Loucy (cell line): ENCODE measurements at regions not wholly inside any gene's neighbourhood (a gene's known extent, or its start where the extent isn't known, plus 50 kb on each side); places are given as distances from the start of the nearest gene placed in this dataset.

Experiments used
- H2AFZ ChIP-seq: fragments of 200-600 bp; sonication (generic); 2 replicates; pipeline ENCODE4 v1.6.0; 2016; ENCODE audit warnings: antibody characterized with exemption, mild to moderate bottlenecking, low read length, moderate library complexity
- H3F3A ChIP-seq: fragments of 200-600 bp; 2 replicates; pipeline ENCODE4 v1.6.0; 2016; ENCODE audit warnings: antibody characterized with exemption, low read depth, mild to moderate bottlenecking
- H3K27me3 ChIP-seq: fragments of 200-600 bp; sonication (generic); 2 replicates; pipeline ENCODE4 v1.6.1; 2014; ENCODE audit warnings: low read length, mild to moderate bottlenecking; ENCODE audit not compliant: insufficient read depth, poor library complexity, severe bottlenecking
- H3K36me3 ChIP-seq: fragments of 200-600 bp; sonication (generic); 2 replicates; pipeline ENCODE4 v1.6.1; 2016; ENCODE audit warnings: low read length; ENCODE audit not compliant: insufficient read depth
- H3K4me1 ChIP-seq: fragments of 200-600 bp; sonication (generic); 2 replicates; pipeline ENCODE4 v1.5.1; 2014; ENCODE audit warnings: low read length, mild to moderate bottlenecking; ENCODE audit not compliant: insufficient read depth, poor library complexity, severe bottlenecking
- H3K4me2 ChIP-seq: fragments of 200-600 bp; sonication (generic); 2 replicates; pipeline ENCODE4 v1.6.0; 2014; ENCODE audit warnings: antibody characterized with exemption, low read length, low read depth, mild to moderate bottlenecking; ENCODE audit not compliant: poor library complexity, severe bottlenecking
- H3K4me3 ChIP-seq: fragments of 200-600 bp; sonication (generic); 2 replicates; pipeline ENCODE4 v1.5.1; 2014; ENCODE audit warnings: low read length, mild to moderate bottlenecking, mixed read lengths; ENCODE audit not compliant: poor library complexity, severe bottlenecking
- H3K79me2 ChIP-seq: fragments of 200-600 bp; sonication (generic); 2 replicates; pipeline ENCODE4 v1.6.1; 2014; ENCODE audit warnings: low read length; ENCODE audit not compliant: insufficient read depth
- H3K9ac ChIP-seq: fragments of 200-600 bp; sonication (generic); 2 replicates; pipeline ENCODE4 v1.6.0; 2014; ENCODE audit warnings: mild to moderate bottlenecking, low read depth, low read length, moderate library complexity; ENCODE audit not compliant: poor library complexity, severe bottlenecking
- H3K9me2 ChIP-seq: fragments of 200-600 bp; sonication (generic); replicated peaks from 2 replicates; pipeline ENCODE4 v1.6.1; 2016; ENCODE audit warnings: low read depth, low read length, mixed read lengths
- H3K9me3 ChIP-seq: fragments of 200-600 bp; sonication (generic); 2 replicates; pipeline ENCODE4 v1.6.1; 2014; ENCODE audit warnings: mild to moderate bottlenecking, antibody characterized with exemption, low read length, low read depth; ENCODE audit not compliant: insufficient read depth
- H4K20me1 ChIP-seq: fragments of 200-600 bp; sonication (generic); 2 replicates; pipeline ENCODE4 v1.6.0; 2014; ENCODE audit warnings: antibody characterized with exemption, low read length, mild to moderate bottlenecking; ENCODE audit not compliant: insufficient read depth, poor library complexity, severe bottlenecking
- CTCF ChIP-seq: fragments of 200-600 bp; sonication (generic); conservative IDR thresholded peaks from 2 replicates; pipeline ENCODE4 v1.5.1; 2014; ENCODE audit warnings: mild to moderate bottlenecking, antibody characterized with exemption, low read length
- EZH2phosphoT487 ChIP-seq: fragments of 200-600 bp; IDR thresholded peaks from 2 replicates; pipeline ENCODE4 v1.6.1; 2018; ENCODE audit warnings: antibody characterized with exemption, mild to moderate bottlenecking, moderate library complexity, borderline replicate concordance

- Histone ChIP-seq H3K79me2 (no peaks in the 10 kb centered on the region), H3K27me3 (no peaks in the 10 kb centered on the region), H3K4me1 (no peaks in the 10 kb centered on the region), H4K20me1 (no peaks in the 10 kb centered on the region), H3K9me3 (no peaks in the 10 kb centered on the region), H3F3A (no peaks in the 10 kb centered on the region), H3K4me3 (no peak overlapping the region), H3K36me3 (no peaks in the 10 kb centered on the region), H3K4me2 (no peak overlapping the region), H2AFZ (0 out of 2 replicates have a peak overlapping the region, but pooled peaks have one; percentile 58), H3K9ac (no peak overlapping the region), H3K9me2 (no peaks in the 10 kb centered on the region)
- no peak for TF ChIP-seq EZH2phosphoT487
- TF ChIP-seq CTCF = no peak
Observed at GRCh38 chr12:89927226-89927698, 218.6 kb upstream of the ATP2B1 start.

- no peak overlapping the region for H3K9ac ChIP-seq
- H3K4me1 ChIP-seq = no peaks in the 10 kb centered on the region
- no peaks in the 10 kb centered on the region for H4K20me1 ChIP-seq
- no peaks in the 10 kb centered on the region for H3K9me2 ChIP-seq
- H3K27me3 ChIP-seq = no peaks in the 10 kb centered on the region
- H3F3A ChIP-seq = no peaks in the 10 kb centered on the region
- TF ChIP-seq EZH2phosphoT487 (no peak), CTCF (no peak)
- no peak overlapping the region for H3K4me2 ChIP-seq
- no peaks in the 10 kb centered on the region for H3K36me3 ChIP-seq
- H2AFZ ChIP-seq = no peak overlapping the region
- H3K9me3 ChIP-seq = no peaks in the 10 kb centered on the region
- no peaks in the 10 kb centered on the region for H3K79me2 ChIP-seq
- H3K4me3 ChIP-seq = no peak overlapping the region
Observed at GRCh38 chr12:89924191-89924590, 215.6 kb upstream of the ATP2B1 start.

- Histone ChIP-seq H4K20me1 (no peaks in the 10 kb centered on the region), H3K4me2 (no peak overlapping the region), H3F3A (no peaks in the 10 kb centered on the region), H3K27me3 (no peaks in the 10 kb centered on the region), H3K4me3 (no peak overlapping the region), H3K9ac (no peak overlapping the region), H3K4me1 (peaks cover 2% of the 10 kb centered on the region), H3K79me2 (no peaks in the 10 kb centered on the region), H3K9me3 (no peaks in the 10 kb centered on the region), H3K9me2 (no peaks in the 10 kb centered on the region), H2AFZ (no peak overlapping the region), H3K36me3 (no peaks in the 10 kb centered on the region)
- TF ChIP-seq CTCF (no peak), EZH2phosphoT487 (no peak)
Observed at GRCh38 chr12:89923091-89923490, 214.5 kb upstream of the ATP2B1 start.
